ENCODE measurements at regions not wholly inside any gene's neighbourhood (a gene's known extent, or its start where the extent isn't known, plus 50 kb on each side); places are given as distances from the start of the nearest gene placed in this dataset.
"Not testable (repeated sequence)": the region's sequence is repeated elsewhere in the genome, so short reads cannot be mapped to it uniquely, and the experiment has no call there.

GRCh38 chr5:44539602-44539919 lies 150.3 kb upstream of the FGF10 start:
- no peak for DNase-seq

- DNase-seq = no peak
Observed at GRCh38 chr5:44538797-44539601, 149.8 kb upstream of the FGF10 start.

- peak; percentile 24 for DNase-seq
Observed at GRCh38 chr5:44536650-44537260, 147.5 kb upstream of the FGF10 start.

- no peak for DNase-seq
Observed at GRCh38 chr5:44535621-44536020, 146.4 kb upstream of the FGF10 start.

- no peak for DNase-seq
Observed at GRCh38 chr5:44532981-44533380, 143.8 kb upstream of the FGF10 start.

- DNase-seq = not testable (repeated sequence)
Observed at GRCh38 chr5:44531756-44532155, 142.5 kb upstream of the FGF10 start.

GRCh38 chr5:44530783-44531182 lies 141.6 kb upstream of the FGF10 start:
- not testable (repeated sequence) for DNase-seq

GRCh38 chr5:44511596-44511995 lies 122.4 kb upstream of the FGF10 start:
- no peak for DNase-seq

- no peak for DNase-seq
Observed at GRCh38 chr5:44506561-44506960, 117.3 kb upstream of the FGF10 start.

- no peak for DNase-seq
Observed at GRCh38 chr5:44499381-44499780, 110.2 kb upstream of the FGF10 start.

- DNase-seq = no peak
Observed at GRCh38 chr5:44497606-44498005, 108.4 kb upstream of the FGF10 start.

GRCh38 chr5:44495280-44495679 lies 106.1 kb upstream of the FGF10 start:
- DNase-seq = no peak

GRCh38 chr5:44489759-44490158 lies 100.5 kb upstream of the FGF10 start:
- no peak for DNase-seq

- DNase-seq = no peak
Observed at GRCh38 chr5:44486591-44486990, 97.4 kb upstream of the FGF10 start.

- DNase-seq = no peak
Observed at GRCh38 chr5:44454002-44454401, 64.8 kb upstream of the FGF10 start.

GRCh38 chr5:44446399-44446798 lies 57.2 kb upstream of the FGF10 start:
- no peak for DNase-seq

GRCh38 chr5:44443172-44443571 lies 54.0 kb upstream of the FGF10 start:
- DNase-seq = no peak

GRCh38 chr5:44441460-44441859 lies 52.2 kb upstream of the FGF10 start:
- DNase-seq = no peak

GRCh38 chr5:44440186-44440585 lies 51.0 kb upstream of the FGF10 start:
- no peak for DNase-seq
